Ishikawa (cell line): ENCODE measurements at regions not wholly inside any gene's neighbourhood (a gene's known extent, or its start where the extent isn't known, plus 50 kb on each side); places are given as distances from the start of the nearest gene placed in this dataset.

ENCODE experiments used
- RAD21 ChIP-seq: IDR thresholded peaks from 2 replicates; pipeline ENCODE4 v1.6.1; 2012; ENCODE audit warnings: low read depth
- TCF12 ChIP-seq: IDR thresholded peaks from 2 replicates; pipeline ENCODE4 v1.6.1; 2012; ENCODE audit warnings: low read depth

DNA sequence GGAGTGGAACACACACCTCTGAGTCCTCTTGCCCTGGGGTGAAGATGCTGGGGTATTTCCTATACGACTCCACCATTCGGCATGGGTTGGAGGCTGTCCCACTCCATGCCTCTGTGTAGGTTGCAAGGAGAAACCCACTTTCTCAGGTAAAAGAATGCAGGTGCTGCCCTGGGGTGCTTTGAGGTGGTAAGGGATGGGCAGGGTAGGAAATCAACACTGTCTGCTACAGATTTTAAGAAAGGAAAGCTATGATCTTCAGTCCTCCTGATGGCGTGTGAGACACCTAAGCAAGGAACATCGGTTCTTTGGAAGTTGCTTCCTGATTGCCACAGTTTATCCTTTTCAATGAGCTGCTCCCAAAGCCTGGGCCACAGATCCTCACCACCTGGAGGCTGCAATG lies 209.2 kb downstream of the NCK2 start:
- no peak for TF ChIP-seq RAD21
- no peak for TF ChIP-seq TCF12
